ENCODE measurements at regions not wholly inside any gene's neighbourhood (a gene's known extent, or its start where the extent isn't known, plus 50 kb on each side); places are given as distances from the start of the nearest gene placed in this dataset.

- ATAC-seq (no peak), DNase-seq (no peak)
- intact Hi-C loops (cut with DNase I), result no loop called here
- WGBS, 4 donors, result 44 to 64% (median 51%) methylated on average over 3 of the region's 3 CpGs
- H3K4me1 ChIP-seq, result no peaks in the 10 kb centered on the region
- no peak overlapping the region for H3K4me3 ChIP-seq
- TF ChIP-seq CTCF (IDR thresholded peaks at IDR 0.05) (no peak), POLR2A (IDR thresholded peaks at IDR 0.05) (no peak)
- no peaks in the 10 kb centered on the region for H3K36me3 ChIP-seq
- H3K27me3 ChIP-seq, result no peaks in the 10 kb centered on the region
- H3K9me3 ChIP-seq, result peaks cover 0 to 22% (median 0%) of the 10 kb centered on the region in 12 donors
- H3K27ac ChIP-seq, result no peak overlapping the region
Observed at GRCh38 chr18:30066288-30066687, 976.3 kb downstream of the DSC3 start.

- Histone ChIP-seq H3K4me1 (no peaks in the 10 kb centered on the region), H3K27me3 (no peaks in the 10 kb centered on the region), H3K27ac (no peak overlapping the region), H3K4me3 (no peak overlapping the region), H3K36me3 (no peaks in the 10 kb centered on the region), H3K9me3 (no peaks in the 10 kb centered on the region)
- intact Hi-C loops (cut with DNase I), result no loop called here
- ATAC-seq (no peak), DNase-seq (no peak)
- no peak for TF ChIP-seq CTCF (IDR thresholded peaks at IDR 0.05)
- TF ChIP-seq POLR2A (IDR thresholded peaks at IDR 0.05), result no peak
Observed at GRCh38 chr18:30057398-30057797, 985.1 kb downstream of the DSC3 start.

- TF ChIP-seq POLR2A (IDR thresholded peaks at IDR 0.05), result no peak
- TF ChIP-seq CTCF (IDR thresholded peaks at IDR 0.05), result no peak
- H3K36me3 ChIP-seq, result no peaks in the 10 kb centered on the region
Observed at GRCh38 chr18:30056528-30056927, 986.0 kb downstream of the DSC3 start.

GRCh38 chr18:30044496-30044895 lies 998.0 kb downstream of the DSC3 start:
- intact Hi-C loops (cut with DNase I), result no loop called here
- Histone ChIP-seq H3K9me3 (no peaks in the 10 kb centered on the region), H3K27me3 (no peaks in the 10 kb centered on the region), H3K27ac (no peak overlapping the region), H3K4me3 (no peak overlapping the region), H3K4me1 (no peaks in the 10 kb centered on the region), H3K36me3 (no peaks in the 10 kb centered on the region)
- ATAC-seq, result no peak
- WGBS, 4 donors, result 65 to 74% (median 68%) methylated on average over 5 of the region's 5 CpGs
- no peak for DNase-seq
- TF ChIP-seq POLR2A (IDR thresholded peaks at IDR 0.05), result no peak
- TF ChIP-seq CTCF (IDR thresholded peaks at IDR 0.05), result no peak

More at GRCh38 chr18:30056528-30056927, 986.0 kb downstream of the DSC3 start:
- H3K9me3 ChIP-seq, result no peaks in the 10 kb centered on the region
- WGBS, 4 donors, result 67 to 75% (median 70%) methylated on average over 2 of the region's 2 CpGs
- H3K4me1 ChIP-seq, result no peaks in the 10 kb centered on the region
- intact Hi-C loops (cut with DNase I), result no loop called here
- DNase-seq (no peak), ATAC-seq (no peak)
- no peaks in the 10 kb centered on the region for H3K27me3 ChIP-seq
- H3K4me3 ChIP-seq, result no peak overlapping the region
- no peak overlapping the region for H3K27ac ChIP-seq

Data from heart left ventricle (tissue), 16 donors.